ENCODE measurements at regions not wholly inside any gene's neighbourhood (a gene's known extent, or its start where the extent isn't known, plus 50 kb on each side); places are given as distances from the start of the nearest gene placed in this dataset.
"Not testable (repeated sequence)": the region's sequence is repeated elsewhere in the genome, so short reads cannot be mapped to it uniquely, and the experiment has no call there.

- TF ChIP-seq, protein P1, sequence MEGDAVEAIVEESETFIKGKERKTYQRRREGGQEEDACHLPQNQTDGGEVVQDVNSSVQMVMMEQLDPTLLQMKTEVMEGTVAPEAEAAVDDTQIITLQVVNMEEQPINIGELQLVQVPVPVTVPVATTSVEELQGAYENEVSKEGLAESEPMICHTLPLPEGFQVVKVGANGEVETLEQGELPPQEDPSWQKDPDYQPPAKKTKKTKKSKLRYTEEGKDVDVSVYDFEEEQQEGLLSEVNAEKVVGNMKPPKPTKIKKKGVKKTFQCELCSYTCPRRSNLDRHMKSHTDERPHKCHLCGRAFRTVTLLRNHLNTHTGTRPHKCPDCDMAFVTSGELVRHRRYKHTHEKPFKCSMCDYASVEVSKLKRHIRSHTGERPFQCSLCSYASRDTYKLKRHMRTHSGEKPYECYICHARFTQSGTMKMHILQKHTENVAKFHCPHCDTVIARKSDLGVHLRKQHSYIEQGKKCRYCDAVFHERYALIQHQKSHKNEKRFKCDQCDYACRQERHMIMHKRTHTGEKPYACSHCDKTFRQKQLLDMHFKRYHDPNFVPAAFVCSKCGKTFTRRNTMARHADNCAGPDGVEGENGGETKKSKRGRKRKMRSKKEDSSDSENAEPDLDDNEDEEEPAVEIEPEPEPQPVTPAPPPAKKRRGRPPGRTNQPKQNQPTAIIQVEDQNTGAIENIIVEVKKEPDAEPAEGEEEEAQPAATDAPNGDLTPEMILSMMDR (conservative IDR thresholded peaks at IDR 0.05; ENCODE audit: low read depth, low read length) = not testable (repeated sequence)
- TF ChIP-seq BHLHE40 (IDR thresholded peaks at IDR 0.05; ENCODE audit: low read depth, low read length); POLR2A (IDR thresholded peaks at IDR 0.05; ENCODE audit: low read depth, low read length); MAFK (IDR thresholded peaks at IDR 0.05; ENCODE audit: low read depth, low read length); USF2 (IDR thresholded peaks at IDR 0.05; ENCODE audit: low read depth, low read length); FOS (IDR thresholded peaks at IDR 0.05; ENCODE audit: low read depth, low read length); CHD1 (IDR thresholded peaks at IDR 0.05; ENCODE audit: low read depth, low read length); MXI1 (IDR thresholded peaks at IDR 0.05; ENCODE audit: borderline replicate concordance, low read depth, low read length); NFE2L2 (IDR thresholded peaks at IDR 0.05; ENCODE audit: low read depth, low read length): not testable (repeated sequence)
- TF ChIP-seq, protein P2, sequence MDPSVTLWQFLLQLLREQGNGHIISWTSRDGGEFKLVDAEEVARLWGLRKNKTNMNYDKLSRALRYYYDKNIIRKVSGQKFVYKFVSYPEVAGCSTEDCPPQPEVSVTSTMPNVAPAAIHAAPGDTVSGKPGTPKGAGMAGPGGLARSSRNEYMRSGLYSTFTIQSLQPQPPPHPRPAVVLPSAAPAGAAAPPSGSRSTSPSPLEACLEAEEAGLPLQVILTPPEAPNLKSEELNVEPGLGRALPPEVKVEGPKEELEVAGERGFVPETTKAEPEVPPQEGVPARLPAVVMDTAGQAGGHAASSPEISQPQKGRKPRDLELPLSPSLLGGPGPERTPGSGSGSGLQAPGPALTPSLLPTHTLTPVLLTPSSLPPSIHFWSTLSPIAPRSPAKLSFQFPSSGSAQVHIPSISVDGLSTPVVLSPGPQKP (IDR thresholded peaks at IDR 0.05; ENCODE audit: borderline replicate concordance, low read depth, low read length) = not testable (repeated sequence)
Observed at GRCh38 chr6:34640074-34640849, 56.3 kb downstream of the ILRUN start.
